ENCODE measurements at regions not wholly inside any gene's neighbourhood (a gene's known extent, or its start where the extent isn't known, plus 50 kb on each side); places are given as distances from the start of the nearest gene placed in this dataset.
"Not testable (repeated sequence)": the region's sequence is repeated elsewhere in the genome, so short reads cannot be mapped to it uniquely, and the experiment has no call there.

- H3K4me2 ChIP-seq (ENCODE audit: low read depth, low read length, poor library complexity, severe bottlenecking) = no peak overlapping the region
- no peak overlapping the region for H3K27ac ChIP-seq (ENCODE audit: low read length)
- no peak overlapping the region for H3K4me3 ChIP-seq (ENCODE audit: low read length)
- H3K4me1 ChIP-seq (ENCODE audit: low read length) = peaks cover 10% of the 10 kb centered on the region
- H3K36me3 ChIP-seq (ENCODE audit: insufficient read depth, low read length) = no peaks in the 10 kb centered on the region
- H3K79me2 ChIP-seq (ENCODE audit: low read length) = no peaks in the 10 kb centered on the region
- no peak overlapping the region for H2AFZ ChIP-seq (ENCODE audit: low read length)
- DNase-seq = no peak
- no peaks in the 10 kb centered on the region for H3K9me3 ChIP-seq (ENCODE audit: low read length)
- H4K20me1 ChIP-seq (ENCODE audit: insufficient read depth, low read depth, low read length) = no peaks in the 10 kb centered on the region
- no peaks in the 10 kb centered on the region for H3K9me2 ChIP-seq (replicated peaks; ENCODE audit: insufficient read depth, low read length)
- H3K9ac ChIP-seq (ENCODE audit: low read length) = no peak overlapping the region
- no peaks in the 10 kb centered on the region for H3K27me3 ChIP-seq (ENCODE audit: low read length)
Measured at GRCh38 chr1:30520476-30520875, 202.9 kb downstream of the MATN1 start.

DNA sequence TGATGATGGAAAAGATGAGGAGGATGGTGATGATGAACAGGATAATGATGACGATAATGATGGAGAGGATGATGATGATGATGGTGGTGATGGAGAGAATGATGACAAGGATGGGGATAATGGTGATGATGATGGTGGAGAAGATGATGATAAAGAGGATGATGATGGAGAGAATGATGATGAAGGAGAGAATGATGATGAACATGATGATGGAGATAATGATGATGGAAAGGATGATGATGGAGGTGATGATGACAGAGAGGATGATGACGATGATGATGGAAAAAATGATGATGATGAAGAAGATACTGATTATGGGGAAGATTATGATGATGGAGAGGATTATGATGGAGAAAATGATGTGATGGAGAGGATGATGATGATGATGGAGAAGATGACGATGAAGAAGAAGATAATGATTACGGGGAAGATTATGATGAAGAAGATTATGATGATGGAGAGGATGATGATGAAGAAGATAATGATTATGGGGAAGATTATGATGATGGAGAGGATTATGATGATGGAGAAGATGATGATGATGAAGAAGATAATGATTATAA, 204.1 kb downstream of the MATN1 start:
- no peaks in the 10 kb centered on the region for H3K9me3 ChIP-seq (ENCODE audit: low read length)
- no peaks in the 10 kb centered on the region for H3K36me3 ChIP-seq (ENCODE audit: insufficient read depth, low read length)
- H3K4me1 ChIP-seq (ENCODE audit: low read length) = peaks cover 5% of the 10 kb centered on the region; the same call in 1 of the 2 replicates
- H3K4me2 ChIP-seq (ENCODE audit: low read depth, low read length, poor library complexity, severe bottlenecking) = no peak overlapping the region
- no peaks in the 10 kb centered on the region for H3K79me2 ChIP-seq (ENCODE audit: low read length)
- H3K4me3 ChIP-seq (ENCODE audit: low read length) = no peak overlapping the region
- H2AFZ ChIP-seq (ENCODE audit: low read length) = no peak overlapping the region
- no peak for DNase-seq
- no peak overlapping the region for H3K9ac ChIP-seq (ENCODE audit: low read length)
- no peaks in the 10 kb centered on the region for H4K20me1 ChIP-seq (ENCODE audit: insufficient read depth, low read depth, low read length)
- no peak overlapping the region for H3K27ac ChIP-seq (ENCODE audit: low read length)
- H3K9me2 ChIP-seq (replicated peaks; ENCODE audit: insufficient read depth, low read length) = no peaks in the 10 kb centered on the region
- no peaks in the 10 kb centered on the region for H3K27me3 ChIP-seq (ENCODE audit: low read length)

DNA sequence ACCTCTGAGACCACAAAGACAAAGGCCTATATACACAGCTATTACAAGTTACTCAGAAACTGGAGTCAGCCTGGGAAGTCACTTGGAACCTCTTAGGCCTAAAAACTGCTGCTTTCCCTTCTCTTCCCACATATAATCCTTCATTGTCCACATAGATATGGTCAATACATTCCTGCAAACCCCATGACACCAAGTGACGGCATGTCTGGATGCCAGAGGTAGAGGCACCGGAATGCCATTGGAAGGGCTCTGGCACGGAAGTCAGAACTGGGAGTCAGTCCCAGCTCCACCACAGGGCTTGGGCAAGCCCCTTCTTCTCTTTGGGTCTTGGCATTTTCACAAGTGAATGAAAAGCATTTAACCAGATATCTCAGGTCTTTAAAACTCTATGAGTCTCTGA, 204.7 kb downstream of the MATN1 start:
- H3K4me2 ChIP-seq (ENCODE audit: low read depth, low read length, poor library complexity, severe bottlenecking) = no peak overlapping the region
- H3K27me3 ChIP-seq (ENCODE audit: low read length) = no peaks in the 10 kb centered on the region
- H3K9me2 ChIP-seq (replicated peaks; ENCODE audit: insufficient read depth, low read length) = no peaks in the 10 kb centered on the region
- H2AFZ ChIP-seq (ENCODE audit: low read length) = no peak overlapping the region
- H3K4me1 ChIP-seq (ENCODE audit: low read length) = peaks cover 5% of the 10 kb centered on the region; the same call in 1 of the 2 replicates
- no peaks in the 10 kb centered on the region for H3K9me3 ChIP-seq (ENCODE audit: low read length)
- no peak overlapping the region for H3K9ac ChIP-seq (ENCODE audit: low read length)
- no peaks in the 10 kb centered on the region for H4K20me1 ChIP-seq (ENCODE audit: insufficient read depth, low read depth, low read length)
- no peak for DNase-seq
- no peak overlapping the region for H3K27ac ChIP-seq (ENCODE audit: low read length)
- no peaks in the 10 kb centered on the region for H3K36me3 ChIP-seq (ENCODE audit: insufficient read depth, low read length)
- no peak overlapping the region for H3K4me3 ChIP-seq (ENCODE audit: low read length)
- H3K79me2 ChIP-seq (ENCODE audit: low read length) = no peaks in the 10 kb centered on the region

- Histone ChIP-seq H2AFZ (ENCODE audit: low read length) (no peak overlapping the region), H3K9me2 (replicated peaks; ENCODE audit: insufficient read depth, low read length) (no peaks in the 10 kb centered on the region), H3K4me1 (ENCODE audit: low read length) (peaks cover 5% of the 10 kb centered on the region; the same call in 1 of the 2 replicates), H3K36me3 (ENCODE audit: insufficient read depth, low read length) (no peaks in the 10 kb centered on the region), H3K4me3 (ENCODE audit: low read length) (no peak overlapping the region), H3K27ac (ENCODE audit: low read length) (no peak overlapping the region), H3K9ac (ENCODE audit: low read length) (no peak overlapping the region), H3K79me2 (ENCODE audit: low read length) (no peaks in the 10 kb centered on the region), H3K9me3 (ENCODE audit: low read length) (no peaks in the 10 kb centered on the region), H4K20me1 (ENCODE audit: insufficient read depth, low read depth, low read length) (no peaks in the 10 kb centered on the region), H3K4me2 (ENCODE audit: low read depth, low read length, poor library complexity, severe bottlenecking) (no peak overlapping the region), H3K27me3 (ENCODE audit: low read length) (no peaks in the 10 kb centered on the region)
- DNase-seq = no peak
Measured at GRCh38 chr1:30518186-30518585, 205.2 kb downstream of the MATN1 start.

DNA sequence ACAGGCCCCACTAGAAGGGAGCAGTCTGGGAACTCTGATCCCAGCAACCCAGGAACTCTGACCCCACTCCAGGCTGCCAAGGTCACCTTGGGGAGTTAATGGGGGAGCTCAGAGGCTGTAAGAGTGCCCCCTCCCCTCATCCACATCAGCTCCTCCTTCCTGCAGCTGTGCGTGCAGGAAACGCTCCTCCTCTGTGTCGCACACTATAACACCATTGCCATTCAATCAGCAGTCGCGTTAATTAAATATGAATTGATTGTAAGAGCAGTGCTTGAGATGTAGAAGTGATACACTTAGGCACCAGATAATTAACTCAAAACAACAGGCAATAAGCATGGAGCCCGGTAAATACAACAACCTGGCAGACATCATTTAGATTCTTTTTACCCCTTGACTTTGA, 205.7 kb downstream of the MATN1 start:
- not testable (repeated sequence) for H3K4me3 ChIP-seq (ENCODE audit: low read length); H2AFZ ChIP-seq (ENCODE audit: low read length); H3K9ac ChIP-seq (ENCODE audit: low read length); H4K20me1 ChIP-seq (ENCODE audit: insufficient read depth, low read depth, low read length); H3K4me2 ChIP-seq (ENCODE audit: low read depth, low read length, poor library complexity, severe bottlenecking); H3K27me3 ChIP-seq (ENCODE audit: low read length); H3K9me3 ChIP-seq (ENCODE audit: low read length); H3K4me1 ChIP-seq (ENCODE audit: low read length); DNase-seq; H3K36me3 ChIP-seq (ENCODE audit: insufficient read depth, low read length); H3K9me2 ChIP-seq (replicated peaks; ENCODE audit: insufficient read depth, low read length); H3K27ac ChIP-seq (ENCODE audit: low read length); H3K79me2 ChIP-seq (ENCODE audit: low read length)

GRCh38 chr1:30517241-30517640, 206.1 kb downstream of the MATN1 start:
- not testable (repeated sequence) for H3K27ac ChIP-seq (ENCODE audit: low read length); H3K9me3 ChIP-seq (ENCODE audit: low read length); H3K27me3 ChIP-seq (ENCODE audit: low read length); H4K20me1 ChIP-seq (ENCODE audit: insufficient read depth, low read depth, low read length); H3K4me3 ChIP-seq (ENCODE audit: low read length); H2AFZ ChIP-seq (ENCODE audit: low read length); H3K4me1 ChIP-seq (ENCODE audit: low read length); H3K9me2 ChIP-seq (replicated peaks; ENCODE audit: insufficient read depth, low read length); DNase-seq; H3K36me3 ChIP-seq (ENCODE audit: insufficient read depth, low read length); H3K79me2 ChIP-seq (ENCODE audit: low read length); H3K9ac ChIP-seq (ENCODE audit: low read length); H3K4me2 ChIP-seq (ENCODE audit: low read depth, low read length, poor library complexity, severe bottlenecking)

DNA sequence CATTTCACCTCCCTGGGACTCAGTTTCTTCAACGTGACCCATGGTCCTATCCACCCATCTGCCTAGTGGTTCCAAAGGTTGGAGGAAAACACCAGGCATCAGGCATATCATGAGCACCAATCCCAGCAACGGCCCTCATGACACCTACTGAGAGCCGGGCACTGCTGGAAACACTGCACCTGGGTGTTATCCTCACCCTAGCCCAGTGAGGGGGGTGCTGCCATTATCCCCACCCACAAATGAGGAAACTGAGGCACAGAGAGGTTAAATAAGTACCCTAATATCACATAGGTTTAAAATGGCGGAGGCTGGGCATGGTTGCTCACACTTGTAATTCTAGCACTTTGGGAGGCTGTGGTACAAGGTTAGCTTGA, 206.9 kb downstream of the MATN1 start:
- H3K79me2 ChIP-seq (ENCODE audit: low read length) = no peaks in the 10 kb centered on the region
- no peak for DNase-seq
- no peaks in the 10 kb centered on the region for H3K9me3 ChIP-seq (ENCODE audit: low read length)
- H3K9ac ChIP-seq (ENCODE audit: low read length) = no peak overlapping the region
- H3K36me3 ChIP-seq (ENCODE audit: insufficient read depth, low read length) = no peaks in the 10 kb centered on the region
- H2AFZ ChIP-seq (ENCODE audit: low read length) = no peak overlapping the region
- H3K27me3 ChIP-seq (ENCODE audit: low read length) = no peaks in the 10 kb centered on the region
- H3K4me1 ChIP-seq (ENCODE audit: low read length) = peaks cover 5% of the 10 kb centered on the region; the same call in 1 of the 2 replicates
- no peak overlapping the region for H3K4me2 ChIP-seq (ENCODE audit: low read depth, low read length, poor library complexity, severe bottlenecking)
- no peaks in the 10 kb centered on the region for H3K9me2 ChIP-seq (replicated peaks; ENCODE audit: insufficient read depth, low read length)
- no peaks in the 10 kb centered on the region for H4K20me1 ChIP-seq (ENCODE audit: insufficient read depth, low read depth, low read length)
- H3K27ac ChIP-seq (ENCODE audit: low read length) = no peak overlapping the region
- H3K4me3 ChIP-seq (ENCODE audit: low read length) = no peak overlapping the region

- H3K4me1 ChIP-seq (ENCODE audit: low read length) = peaks cover 5% of the 10 kb centered on the region; the same call in 1 of the 2 replicates
- no peak for DNase-seq
- H3K79me2 ChIP-seq (ENCODE audit: low read length) = no peaks in the 10 kb centered on the region
- H3K27me3 ChIP-seq (ENCODE audit: low read length) = no peaks in the 10 kb centered on the region
- H4K20me1 ChIP-seq (ENCODE audit: insufficient read depth, low read depth, low read length) = no peaks in the 10 kb centered on the region
- no peaks in the 10 kb centered on the region for H3K36me3 ChIP-seq (ENCODE audit: insufficient read depth, low read length)
- no peak overlapping the region for H3K9ac ChIP-seq (ENCODE audit: low read length)
- no peaks in the 10 kb centered on the region for H3K9me2 ChIP-seq (replicated peaks; ENCODE audit: insufficient read depth, low read length)
- no peak overlapping the region for H3K4me3 ChIP-seq (ENCODE audit: low read length)
- 0 out of 2 replicates have a peak overlapping the region, but pooled peaks have one; percentile 45 for H2AFZ ChIP-seq (ENCODE audit: low read length)
- H3K27ac ChIP-seq (ENCODE audit: low read length) = no peak overlapping the region
- H3K9me3 ChIP-seq (ENCODE audit: low read length) = no peaks in the 10 kb centered on the region
- H3K4me2 ChIP-seq (ENCODE audit: low read depth, low read length, poor library complexity, severe bottlenecking) = no peak overlapping the region
Measured at GRCh38 chr1:30515755-30516484, 207.5 kb downstream of the MATN1 start.
